Naive B cell (primary cell): ENCODE measurements at regions not wholly inside any gene's neighbourhood (a gene's known extent, or its start where the extent isn't known, plus 50 kb on each side); places are given as distances from the start of the nearest gene placed in this dataset.
"Not testable (repeated sequence)": the region's sequence is repeated elsewhere in the genome, so short reads cannot be mapped to it uniquely, and the experiment has no call there.

Source experiments
- ATAC-seq, 2 donors: fragments of 150-1000 bp; cut with Tn5 transposase; 2 replicates each; pipeline ENCODE4 v1.10.0; 2021; ENCODE audit warnings: low read depth in 2 of 2, mild to moderate bottlenecking in 2 of 2, moderate library complexity in 2 of 2
- DNase-seq: peaks from one replicate; pipeline ENCODE4 v3.0.0; 2022
- H3K27ac Mint-ChIP-seq, 6 donors: one replicate each; pipeline ENCODE4 v1.8.0; 2020 to 2022; ENCODE audit warnings: mild to moderate bottlenecking in 6 of 6, mixed read lengths in 6 of 6, moderate library complexity in 5 of 6, inconsistent platforms in 2 of 6
- H3K27me3 Mint-ChIP-seq, 3 donors: one replicate each; pipeline ENCODE4 v1.8.0; 2021 to 2022; ENCODE audit warnings: mixed read lengths in 3 of 3, mild to moderate bottlenecking in 1 of 3
- H3K36me3 Mint-ChIP-seq, 2 donors: one replicate each; pipeline ENCODE4 v1.8.0; 2020 to 2022; ENCODE audit warnings: mixed read lengths in 2 of 2, inconsistent platforms in 1 of 2, mild to moderate bottlenecking in 1 of 2
- H3K4me1 Mint-ChIP-seq, 3 donors: one replicate each; pipeline ENCODE4 v1.8.0; 2020 to 2022; ENCODE audit warnings: mixed read lengths in 3 of 3, inconsistent platforms in 1 of 3, mild to moderate bottlenecking in 1 of 3, moderate library complexity in 1 of 3
- H3K4me3 Mint-ChIP-seq, 8 donors: one replicate each; pipeline ENCODE4 v1.8.0; 2020 to 2022; ENCODE audit warnings: mild to moderate bottlenecking in 8 of 8, mixed read lengths in 8 of 8, moderate library complexity in 8 of 8, inconsistent platforms in 2 of 8
- H3K9me3 Mint-ChIP-seq, 7 donors: one replicate each; pipeline ENCODE4 v1.8.0; 2020 to 2022; ENCODE audit warnings: mixed read lengths in 7 of 7, mild to moderate bottlenecking in 5 of 7, inconsistent platforms in 2 of 7, moderate library complexity in 1 of 7

DNA sequence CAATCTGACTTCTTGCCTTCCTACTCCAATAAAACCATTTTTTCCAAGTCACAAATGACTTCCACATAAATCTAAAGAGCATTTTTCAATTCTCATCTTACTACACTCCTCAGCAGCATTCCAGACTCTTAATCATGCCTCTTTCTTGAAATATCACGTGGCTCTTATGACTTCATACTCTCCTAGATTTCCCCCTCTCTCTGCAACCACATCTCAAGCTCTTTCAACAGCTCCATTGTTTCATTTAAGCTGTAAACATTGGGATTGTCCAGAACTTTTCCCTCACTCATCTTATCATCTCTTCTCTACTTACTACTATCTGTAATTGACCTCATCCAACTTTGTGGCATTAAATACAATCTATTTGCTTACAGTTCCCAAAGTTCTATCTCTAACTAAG, 170.6 kb upstream of the POMZP3 start:
- not testable (repeated sequence) for H3K4me3 Mint-ChIP-seq, DNase-seq, H3K4me1 Mint-ChIP-seq, H3K9me3 Mint-ChIP-seq, H3K36me3 Mint-ChIP-seq, ATAC-seq, H3K27ac Mint-ChIP-seq
- H3K27me3 Mint-ChIP-seq: peaks cover 12 to 16% (median 16%) of the 10 kb centered on the region in 3 donors

- not testable (repeated sequence) for H3K27me3 Mint-ChIP-seq, H3K9me3 Mint-ChIP-seq, H3K36me3 Mint-ChIP-seq, H3K4me3 Mint-ChIP-seq, ATAC-seq, H3K27ac Mint-ChIP-seq, DNase-seq, H3K4me1 Mint-ChIP-seq
These were observed 153.6 kb upstream of the POMZP3 start for GRCh38 chr7:76780693-76781092.

- not testable (repeated sequence) for H3K27me3 Mint-ChIP-seq, H3K4me1 Mint-ChIP-seq, H3K9me3 Mint-ChIP-seq, DNase-seq, ATAC-seq, H3K27ac Mint-ChIP-seq, H3K4me3 Mint-ChIP-seq, H3K36me3 Mint-ChIP-seq
These were observed 147.2 kb upstream of the POMZP3 start for GRCh38 chr7:76774279-76774678.

DNA sequence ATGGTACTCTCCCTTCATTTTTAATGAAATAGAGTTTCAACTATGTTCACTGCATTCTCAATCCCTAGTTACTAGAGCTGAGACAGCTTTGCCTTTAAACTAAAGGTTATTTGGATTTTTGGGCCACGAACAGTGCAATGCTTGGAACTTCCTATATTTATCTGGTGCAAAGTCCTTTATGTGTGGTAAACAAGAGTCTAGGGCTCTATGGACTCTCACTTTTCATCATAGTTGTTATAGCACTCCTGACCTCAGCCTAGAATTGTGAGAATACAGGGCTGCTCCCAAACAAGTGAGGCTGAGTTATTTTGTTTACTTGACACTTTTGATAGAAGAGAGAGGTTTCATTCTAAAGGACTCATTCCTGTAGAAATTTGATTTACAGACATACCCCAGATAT, 144.9 kb upstream of the POMZP3 start:
- H3K9me3 Mint-ChIP-seq: peaks cover 2 to 13% (median 6%) of the 10 kb centered on the region in 7 donors
- ATAC-seq, H3K27ac Mint-ChIP-seq, DNase-seq, H3K36me3 Mint-ChIP-seq, H3K4me1 Mint-ChIP-seq, H3K4me3 Mint-ChIP-seq: not testable (repeated sequence)
- peaks cover 0 to 16% (median 4%) of the 10 kb centered on the region in 3 donors for H3K27me3 Mint-ChIP-seq

DNA sequence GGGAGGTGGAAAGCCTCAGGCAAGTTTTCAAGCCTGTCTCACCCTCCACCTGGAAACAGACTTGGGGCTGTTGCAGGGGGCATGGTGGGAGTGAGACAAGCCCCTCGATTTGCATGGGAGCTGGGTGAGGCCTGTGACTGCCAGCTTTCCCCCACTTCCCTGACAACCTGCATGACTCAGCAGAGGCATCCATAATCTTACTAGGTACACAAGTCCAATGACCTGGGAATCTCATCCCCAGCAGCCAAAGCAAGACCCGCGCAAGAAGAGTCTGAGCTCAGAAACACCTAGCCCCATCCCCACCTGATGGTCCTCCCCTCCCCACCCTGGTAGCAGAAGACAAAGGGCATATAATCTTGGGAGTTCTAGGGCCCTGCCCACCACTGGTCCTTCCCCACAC, 136.9 kb upstream of the POMZP3 start:
- H3K36me3 Mint-ChIP-seq, H3K27ac Mint-ChIP-seq, H3K4me1 Mint-ChIP-seq, H3K4me3 Mint-ChIP-seq, ATAC-seq, DNase-seq: not testable (repeated sequence)
- peaks cover 5 to 29% (median 19%) of the 10 kb centered on the region in 3 donors for H3K27me3 Mint-ChIP-seq
- peaks cover 4 to 32% (median 10%) of the 10 kb centered on the region in 7 donors for H3K9me3 Mint-ChIP-seq

DNA sequence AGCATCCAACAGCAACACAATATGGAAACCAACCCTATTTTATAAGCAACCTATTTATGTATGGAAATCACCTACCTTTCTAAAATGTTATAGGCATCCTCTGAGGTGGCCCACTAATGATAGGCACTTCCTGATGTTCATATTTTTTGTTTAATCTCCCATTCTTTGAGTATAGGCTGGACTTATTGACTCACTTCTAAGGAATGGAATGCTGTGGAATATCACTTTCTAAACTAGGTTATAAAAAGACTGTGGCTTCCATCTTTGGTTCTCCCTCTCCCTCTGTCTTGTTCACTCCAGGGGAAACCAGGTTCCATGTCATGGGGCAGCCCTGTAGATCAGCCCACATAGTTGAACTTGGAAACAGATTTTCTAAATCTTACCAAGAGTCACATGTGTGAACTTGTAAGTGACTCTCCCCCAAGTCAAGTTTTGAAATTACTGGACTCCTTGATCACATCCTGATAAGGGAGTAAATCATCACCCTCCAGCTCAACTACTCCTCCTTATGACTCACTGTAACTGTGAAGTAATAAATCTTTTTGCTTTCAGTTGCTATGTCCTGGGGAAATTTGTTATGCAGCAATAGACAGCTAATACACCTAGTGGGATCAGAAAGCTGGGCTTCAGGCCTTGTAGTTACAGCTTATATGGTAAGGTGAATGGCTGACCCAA, 133.6 kb upstream of the POMZP3 start:
- peaks cover 0 to 21% (median 5%) of the 10 kb centered on the region in 7 donors for H3K9me3 Mint-ChIP-seq

GRCh38 chr7:76739538-76739937, 112.5 kb upstream of the POMZP3 start:
- not testable (repeated sequence) for H3K4me3 Mint-ChIP-seq, H3K9me3 Mint-ChIP-seq, H3K27me3 Mint-ChIP-seq, ATAC-seq, H3K36me3 Mint-ChIP-seq, H3K27ac Mint-ChIP-seq, H3K4me1 Mint-ChIP-seq, DNase-seq

More for the DNA sequence above, 133.6 kb upstream of the POMZP3 start:
- not testable (repeated sequence) for H3K27ac Mint-ChIP-seq, ATAC-seq, H3K36me3 Mint-ChIP-seq, H3K4me3 Mint-ChIP-seq, DNase-seq, H3K4me1 Mint-ChIP-seq
- H3K27me3 Mint-ChIP-seq: peaks cover 5 to 23% (median 19%) of the 10 kb centered on the region in 3 donors

GRCh38 chr7:76736724-76737123, 109.6 kb upstream of the POMZP3 start:
- not testable (repeated sequence) for H3K36me3 Mint-ChIP-seq, ATAC-seq, H3K4me3 Mint-ChIP-seq, H3K4me1 Mint-ChIP-seq, H3K27me3 Mint-ChIP-seq, H3K9me3 Mint-ChIP-seq, DNase-seq, H3K27ac Mint-ChIP-seq

DNA sequence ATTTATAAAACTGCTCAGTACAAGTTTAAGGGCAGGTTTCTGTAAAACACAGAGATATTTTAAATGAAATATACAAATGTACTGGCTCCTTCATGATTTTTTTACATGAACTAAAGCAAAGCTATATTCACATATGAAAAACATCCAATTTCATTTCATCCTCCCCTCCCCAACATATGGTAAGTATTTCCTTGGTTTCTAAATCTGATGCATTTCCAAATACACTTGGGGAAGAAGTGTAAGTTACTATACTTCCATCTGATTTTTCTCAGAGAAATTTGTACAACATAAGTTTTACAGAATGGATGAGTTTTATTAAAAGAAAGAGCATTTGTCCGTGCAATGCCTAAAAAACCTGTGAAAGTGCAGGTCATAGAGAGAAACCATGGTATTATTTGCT, 109.0 kb upstream of the POMZP3 start:
- not testable (repeated sequence) for H3K9me3 Mint-ChIP-seq, DNase-seq, H3K36me3 Mint-ChIP-seq, H3K27ac Mint-ChIP-seq, ATAC-seq, H3K4me3 Mint-ChIP-seq, H3K27me3 Mint-ChIP-seq, H3K4me1 Mint-ChIP-seq

DNA sequence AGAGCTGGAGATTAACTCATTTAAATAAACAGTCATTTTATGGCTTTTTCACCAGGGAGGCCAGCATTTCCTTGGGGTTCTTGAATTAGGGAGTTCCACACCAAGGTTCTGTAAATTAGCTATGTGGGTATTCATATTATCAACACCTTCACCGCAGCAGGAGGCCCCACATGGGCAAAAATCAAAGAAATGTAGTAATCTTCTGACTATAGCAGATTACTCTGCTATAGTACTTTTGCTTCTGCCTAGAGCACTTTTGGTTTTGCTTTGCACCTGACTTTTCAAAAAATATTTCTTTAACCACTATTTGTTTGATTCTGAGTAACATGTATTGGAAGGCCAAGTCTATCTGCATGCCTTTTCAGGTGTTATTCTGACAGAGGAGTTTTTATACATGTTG, 108.6 kb upstream of the POMZP3 start:
- ATAC-seq, H3K27me3 Mint-ChIP-seq, H3K4me1 Mint-ChIP-seq, H3K36me3 Mint-ChIP-seq, H3K4me3 Mint-ChIP-seq, H3K27ac Mint-ChIP-seq, DNase-seq, H3K9me3 Mint-ChIP-seq: not testable (repeated sequence)

GRCh38 chr7:76728571-76728974, 101.5 kb upstream of the POMZP3 start:
- H3K4me3 Mint-ChIP-seq, H3K9me3 Mint-ChIP-seq, H3K27me3 Mint-ChIP-seq, H3K27ac Mint-ChIP-seq, DNase-seq, H3K36me3 Mint-ChIP-seq, ATAC-seq, H3K4me1 Mint-ChIP-seq: not testable (repeated sequence)

DNA sequence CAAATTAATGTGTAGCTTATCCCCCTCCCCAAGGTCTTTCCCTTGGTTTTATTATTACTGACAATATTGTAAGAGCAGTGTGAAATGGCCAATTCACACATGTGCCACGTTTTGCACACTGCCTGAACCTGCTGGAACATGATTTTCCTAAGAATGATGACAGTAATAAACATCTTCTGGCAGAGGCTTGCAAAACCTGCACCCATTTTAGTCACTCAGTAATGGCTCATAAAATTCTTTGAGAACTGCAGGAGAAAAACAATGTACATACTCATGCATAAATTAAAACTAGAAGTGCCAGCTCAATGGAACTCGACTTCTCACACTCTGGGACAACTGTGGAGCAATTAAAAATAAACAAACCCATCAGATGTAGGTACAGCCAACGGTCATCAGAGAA, 96.8 kb upstream of the POMZP3 start:
- H3K27ac Mint-ChIP-seq, H3K4me1 Mint-ChIP-seq, ATAC-seq, H3K9me3 Mint-ChIP-seq, H3K36me3 Mint-ChIP-seq, DNase-seq, H3K4me3 Mint-ChIP-seq, H3K27me3 Mint-ChIP-seq: not testable (repeated sequence)

DNA sequence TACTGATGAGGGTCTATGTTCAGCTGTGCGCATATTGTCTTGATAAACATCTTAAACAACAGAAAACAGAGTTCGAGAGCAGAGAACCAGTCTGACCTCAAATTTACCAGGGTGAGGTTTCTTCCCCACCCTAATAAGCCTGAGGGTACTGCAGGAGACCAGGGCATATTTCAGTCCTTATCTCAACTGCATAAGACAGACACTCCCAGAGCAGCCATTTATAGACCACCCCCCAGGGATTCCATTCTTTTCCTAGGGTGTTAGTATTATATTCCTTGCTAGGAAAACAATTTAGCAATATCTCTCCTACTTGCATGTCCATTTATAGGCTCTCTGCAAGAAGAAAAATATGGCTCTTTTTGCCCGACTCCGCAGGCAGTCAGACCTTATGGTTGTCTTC, 89.5 kb upstream of the POMZP3 start:
- H3K9me3 Mint-ChIP-seq: peaks cover 5 to 25% (median 14%) of the 10 kb centered on the region in 7 donors
- not testable (repeated sequence) for H3K27me3 Mint-ChIP-seq, H3K36me3 Mint-ChIP-seq, H3K27ac Mint-ChIP-seq, DNase-seq, H3K4me3 Mint-ChIP-seq, H3K4me1 Mint-ChIP-seq, ATAC-seq

DNA sequence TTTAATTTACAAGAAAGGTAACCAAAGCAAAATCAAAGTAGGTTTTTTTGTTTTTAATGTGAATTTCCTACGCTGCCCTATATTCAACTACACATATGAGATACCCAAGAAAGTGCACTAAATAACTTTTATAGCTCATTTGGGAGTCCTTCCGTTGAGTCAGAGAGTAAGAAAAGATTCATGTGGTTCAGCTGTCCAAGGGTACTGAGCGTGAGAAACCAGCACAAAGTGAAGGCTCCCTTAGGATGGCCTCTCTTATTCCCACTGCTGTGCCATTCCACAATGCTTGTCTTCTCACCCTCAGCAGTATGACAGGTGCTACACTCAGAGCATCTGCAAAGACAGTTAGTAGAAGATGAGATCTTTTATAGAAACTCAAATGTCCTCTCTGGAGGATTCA, 85.8 kb upstream of the POMZP3 start:
- peaks cover 5 to 19% (median 12%) of the 10 kb centered on the region in 7 donors for H3K9me3 Mint-ChIP-seq
- H3K27ac Mint-ChIP-seq, H3K4me3 Mint-ChIP-seq, H3K27me3 Mint-ChIP-seq, H3K4me1 Mint-ChIP-seq, DNase-seq, ATAC-seq, H3K36me3 Mint-ChIP-seq: not testable (repeated sequence)

- H3K4me1 Mint-ChIP-seq, ATAC-seq: not testable (repeated sequence)
- H3K9me3 Mint-ChIP-seq: peaks cover 5 to 18% (median 11%) of the 10 kb centered on the region in 7 donors
These were observed 84.6 kb upstream of the POMZP3 start for GRCh38 chr7:76711648-76712047.

More at GRCh38 chr7:76711648-76712047, 84.6 kb upstream of the POMZP3 start:
- H3K27me3 Mint-ChIP-seq: peaks cover 6 to 11% (median 8%) of the 10 kb centered on the region in 3 donors
- DNase-seq, H3K36me3 Mint-ChIP-seq, H3K4me3 Mint-ChIP-seq, H3K27ac Mint-ChIP-seq: not testable (repeated sequence)
